ENCODE measurements at regions not wholly inside any gene's neighbourhood (a gene's known extent, or its start where the extent isn't known, plus 50 kb on each side); places are given as distances from the start of the nearest gene placed in this dataset.

DNA sequence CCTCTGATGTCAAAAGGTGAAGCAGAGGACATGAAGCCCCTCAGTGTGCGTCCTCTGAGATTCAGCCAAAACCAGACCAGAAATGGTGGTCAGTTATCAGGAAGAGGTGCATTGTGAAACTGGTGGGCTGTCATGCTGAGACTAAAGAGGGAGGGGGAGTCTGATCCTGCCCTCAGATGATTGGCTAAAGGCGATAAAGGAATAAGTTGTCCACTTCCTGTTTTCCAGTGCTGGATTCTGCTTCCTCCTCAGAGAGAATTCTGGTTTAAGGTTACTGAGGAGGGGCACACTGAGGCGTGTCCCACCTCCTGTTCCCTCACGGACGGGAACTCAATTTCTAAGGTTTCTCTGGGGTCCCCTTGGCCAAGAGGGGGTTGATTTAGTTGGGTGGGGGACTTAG is 97.0 kb upstream of the UBE3A start:
- no peak for FAIRE-seq

More for the DNA sequence above, 97.0 kb upstream of the UBE3A start:
- Histone ChIP-seq H2BK5ac (ENCODE audit: low read depth, low read length) (peak overlapping the region; percentile 60; the same call in 1 of the 2 replicates), H3K9ac (replicated peaks in 1 of 4; ENCODE audit: extremely low read depth in 1 of 4, low read depth in 3 of 4, low read length in 3 of 4) (no peak overlapping the region), H4K20me1 (replicated peaks in 1 of 2; ENCODE audit: control insufficient read depth in 1 of 2, insufficient read depth in 2 of 2, low read length in 2 of 2) (no peaks in the 10 kb centered on the region), H3K14ac (ENCODE audit: insufficient read length) (no peak overlapping the region), H4K8ac (ENCODE audit: extremely low read depth, insufficient read depth, low read length) (no peak overlapping the region), H3K79me1 (ENCODE audit: low read depth, low read length) (no peaks in the 10 kb centered on the region), H2BK15ac (ENCODE audit: low read length) (peak overlapping the region; percentile 83; the same call in 1 of the 2 replicates), H3K27me3 (replicated peaks in 1 of 4; ENCODE audit: control insufficient read depth in 3 of 4, extremely low read depth in 1 of 4, insufficient read depth in 3 of 4, low read length in 3 of 4) (0 out of 7 replicates have a peak, but pooled peaks cover 0 to 2% (median 0%) of the 10 kb centered on the region in 4 experiments), H3K23ac (ENCODE audit: insufficient read length) (no peak overlapping the region), H3K4me1 (replicated peaks in 1 of 4; ENCODE audit: control insufficient read depth in 3 of 4, insufficient read depth in 4 of 4, low read length in 3 of 4) (peaks cover 0 to 9% (median 7%) of the 10 kb centered on the region in 4 experiments; a peak in 3 of 7 replicates), H3K18ac (ENCODE audit: extremely low read depth, low read length) (peak overlapping the region; percentile 9; the same call in 1 of the 2 replicates), H3K27ac (ENCODE audit: low read depth, low read length) (no peak overlapping the region), H2BK12ac (ENCODE audit: low read depth, low read length) (peak overlapping the region; percentile 76; the same call in 1 of the 2 replicates), H3K4me3 (ENCODE audit: extremely low read depth in 1 of 4, insufficient read depth in 2 of 4, low read depth in 3 of 4, low read length in 4 of 4) (no peak overlapping the region), H3K56ac (replicated peaks; ENCODE audit: insufficient read length, low read depth, low read length) (no peak overlapping the region), H3K79me2 (ENCODE audit: control insufficient read depth in 1 of 2, insufficient read depth in 2 of 2, low read length in 2 of 2) (no peaks in the 10 kb centered on the region), H4K5ac (ENCODE audit: insufficient read length, low read depth, low read length) (no peak overlapping the region), H3K9me3 (ENCODE audit: insufficient read depth in 2 of 2, low read depth in 1 of 2, low read length in 1 of 2) (no peaks in the 10 kb centered on the region), H3K23me2 (ENCODE audit: low read depth, low read length) (no peaks in the 10 kb centered on the region), H3K4ac (replicated peaks; ENCODE audit: insufficient read length, low read depth, low read length) (no peak overlapping the region), H3K36me3 (ENCODE audit: control insufficient read depth in 2 of 4, insufficient read depth in 4 of 4, low read length in 3 of 4) (no peaks in the 10 kb centered on the region), H4K91ac (replicated peaks; ENCODE audit: insufficient read length, low read length) (peak overlapping the region; percentile 34), H2BK20ac (ENCODE audit: low read length) (peak overlapping the region; percentile 51; the same call in 1 of the 2 replicates), H2AFZ (ENCODE audit: low read length) (no peak overlapping the region), H3K4me2 (ENCODE audit: insufficient read depth in 1 of 2, low read depth in 2 of 2, low read length in 2 of 2) (no peak overlapping the region), H2BK120ac (replicated peaks; ENCODE audit: low read depth, low read length) (no peak overlapping the region), H2AK5ac (ENCODE audit: low read depth, low read length) (no peak overlapping the region)
- DNase-seq (ENCODE audit: low read depth in 1 of 2, low spot score in 2 of 2), result no peak
- ChIA-PET CTCF (ENCODE audit: partially characterized antibody) (interaction anchor here (0.8 kb wide), 1 partner anchor 40 kb away, joined by 3 read pairs; no protein-coding TSS in a partner anchor), POLR2A (ENCODE audit: partially characterized antibody) (no interaction called here)
- WGBS, 2 experiments (ENCODE audit: extremely low coverage in 1 of 2, insufficient coverage in 1 of 2, insufficient read length in 1 of 2, insufficient replicate concordance in 2 of 2, low coverage in 1 of 2, low lambda C conversion rate in 2 of 2, missing lambda C conversion rate in 1 of 2), result 84% methylated on average over 5 of the region's 5 CpGs; no CpG with 5 or more reads in 1 of the 2 experiments
